ENCODE measurements at regions not wholly inside any gene's neighbourhood (a gene's known extent, or its start where the extent isn't known, plus 50 kb on each side); places are given as distances from the start of the nearest gene placed in this dataset.

DNA sequence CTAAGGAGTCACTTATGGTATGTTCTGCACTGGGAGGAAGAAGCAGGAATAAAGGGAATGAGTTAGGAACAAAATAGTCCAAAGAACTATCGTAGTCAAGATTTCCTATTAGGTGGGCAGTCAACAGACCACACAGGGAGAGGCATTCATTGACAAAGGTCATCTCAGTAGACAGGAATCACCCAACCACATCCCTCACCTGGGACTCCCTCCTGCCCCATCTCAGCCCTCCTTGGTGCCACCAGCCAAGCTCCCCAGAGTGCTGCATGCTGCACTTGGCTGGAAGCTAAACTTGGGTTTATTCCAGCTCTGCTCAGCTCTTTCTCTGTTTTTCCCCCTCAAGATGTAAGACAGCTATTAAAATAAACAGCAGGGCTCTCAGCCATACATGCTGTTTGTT, 72.3 kb upstream of the CTNNB1 start:
- DNase-seq, result no peak
- H3K27me3 ChIP-seq, result no peaks in the 10 kb centered on the region
- H3K36me3 ChIP-seq, result no peaks in the 10 kb centered on the region
- TF ChIP-seq POLR2A (IDR thresholded peaks at IDR 0.05) (no peak), CTCF (IDR thresholded peaks at IDR 0.05) (no peak)
- no peak overlapping the region for H3K27ac ChIP-seq
- peaks cover 0 to 6% (median 0%) of the 10 kb centered on the region in 4 donors for H3K9me3 ChIP-seq
- no peak overlapping the region for H3K4me3 ChIP-seq
- H3K4me1 ChIP-seq, result no peaks in the 10 kb centered on the region

DNA sequence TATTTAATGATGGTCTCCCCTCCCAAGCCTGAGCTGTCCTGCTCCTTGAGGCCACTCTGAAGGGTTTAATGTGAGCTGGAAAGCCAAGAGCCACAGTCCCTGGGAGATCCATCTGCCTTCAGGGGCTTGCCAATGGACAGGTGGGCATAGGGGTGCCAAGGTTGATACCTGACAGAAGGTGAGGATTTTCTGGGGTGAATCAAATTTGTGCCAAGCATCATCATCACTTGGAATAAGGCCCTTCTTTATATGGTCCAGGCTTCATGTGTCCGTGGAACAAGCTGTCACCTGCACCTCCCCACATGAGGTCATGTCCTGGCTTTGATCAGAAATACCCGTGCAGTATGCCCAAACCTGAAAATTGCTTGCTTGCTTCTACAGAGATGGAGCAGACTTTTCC, 71.9 kb upstream of the CTNNB1 start:
- TF ChIP-seq POLR2A (IDR thresholded peaks at IDR 0.05), result no peak
- no peak for TF ChIP-seq CTCF (IDR thresholded peaks at IDR 0.05)
- peaks cover 0 to 6% (median 0%) of the 10 kb centered on the region in 4 donors for H3K9me3 ChIP-seq
- H3K36me3 ChIP-seq, result no peaks in the 10 kb centered on the region
- H3K4me3 ChIP-seq, result no peak overlapping the region
- H3K4me1 ChIP-seq, result no peaks in the 10 kb centered on the region
- no peak overlapping the region for H3K27ac ChIP-seq
- no peaks in the 10 kb centered on the region for H3K27me3 ChIP-seq
- no peak for DNase-seq

DNA sequence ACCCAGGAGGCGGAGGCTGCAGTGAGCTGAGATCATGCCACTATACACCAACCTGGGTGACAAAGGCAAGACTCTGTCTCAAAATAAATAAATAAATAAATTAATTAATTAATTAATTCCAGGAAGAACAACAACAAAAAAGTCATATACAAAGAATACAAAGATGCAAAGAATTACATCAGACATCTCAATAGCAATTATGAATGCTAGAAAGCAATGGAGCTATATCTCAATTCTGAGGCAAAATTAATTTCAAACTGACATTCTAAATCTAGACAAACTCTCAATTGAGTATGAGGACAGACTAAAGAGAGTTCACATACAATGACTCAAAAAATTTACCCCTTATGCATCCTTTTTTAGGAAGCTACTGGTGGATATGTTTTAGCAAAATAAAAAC, 69.6 kb upstream of the CTNNB1 start:
- peaks cover 0 to 6% (median 0%) of the 10 kb centered on the region in 4 donors for H3K9me3 ChIP-seq
- no peaks in the 10 kb centered on the region for H3K36me3 ChIP-seq
- no peak overlapping the region for H3K27ac ChIP-seq
- no peak overlapping the region for H3K4me3 ChIP-seq
- no peaks in the 10 kb centered on the region for H3K4me1 ChIP-seq
- DNase-seq, result no peak
- no peaks in the 10 kb centered on the region for H3K27me3 ChIP-seq
- TF ChIP-seq CTCF (IDR thresholded peaks at IDR 0.05) (no peak), POLR2A (IDR thresholded peaks at IDR 0.05) (no peak)

- H3K27me3 ChIP-seq, result no peaks in the 10 kb centered on the region
- H3K4me1 ChIP-seq, result no peaks in the 10 kb centered on the region
- peaks cover 0 to 6% (median 0%) of the 10 kb centered on the region in 4 donors for H3K9me3 ChIP-seq
- no peak for DNase-seq
- H3K27ac ChIP-seq, result no peak overlapping the region
- H3K4me3 ChIP-seq, result no peak overlapping the region
- H3K36me3 ChIP-seq, result no peaks in the 10 kb centered on the region
- TF ChIP-seq CTCF (IDR thresholded peaks at IDR 0.05) (no peak), POLR2A (IDR thresholded peaks at IDR 0.05) (no peak)
These were observed 68.1 kb upstream of the CTNNB1 start for GRCh38 chr3:41131224-41131623.

- H3K36me3 ChIP-seq, result no peaks in the 10 kb centered on the region
- no peak for DNase-seq
- no peaks in the 10 kb centered on the region for H3K9me3 ChIP-seq
- no peak overlapping the region for H3K4me3 ChIP-seq
- H3K27ac ChIP-seq, result no peak overlapping the region
- H3K27me3 ChIP-seq, result no peaks in the 10 kb centered on the region
- no peak for TF ChIP-seq CTCF (IDR thresholded peaks at IDR 0.05)
- no peak for TF ChIP-seq POLR2A (IDR thresholded peaks at IDR 0.05)
- H3K4me1 ChIP-seq, result no peaks in the 10 kb centered on the region
These were observed 61.6 kb upstream of the CTNNB1 start for GRCh38 chr3:41137686-41138111.

GRCh38 chr3:41138146-41138545, 61.2 kb upstream of the CTNNB1 start:
- Histone ChIP-seq H3K4me1 (no peaks in the 10 kb centered on the region), H3K9me3 (no peaks in the 10 kb centered on the region), H3K4me3 (no peak overlapping the region), H3K27ac (no peak overlapping the region), H3K27me3 (no peaks in the 10 kb centered on the region), H3K36me3 (no peaks in the 10 kb centered on the region)
- TF ChIP-seq CTCF (IDR thresholded peaks at IDR 0.05) (no peak), POLR2A (IDR thresholded peaks at IDR 0.05) (no peak)
- no peak for DNase-seq
